GM21367 (cell line): ENCODE measurements at regions not wholly inside any gene's neighbourhood (a gene's known extent, or its start where the extent isn't known, plus 50 kb on each side); places are given as distances from the start of the nearest gene placed in this dataset.

Experiments
- ATAC-seq: cut with Tn5 transposase; IDR thresholded peaks from one replicate; pipeline ENCODE4 v1.9.1; 2021; ENCODE audit not compliant: unreplicated experiment

DNA sequence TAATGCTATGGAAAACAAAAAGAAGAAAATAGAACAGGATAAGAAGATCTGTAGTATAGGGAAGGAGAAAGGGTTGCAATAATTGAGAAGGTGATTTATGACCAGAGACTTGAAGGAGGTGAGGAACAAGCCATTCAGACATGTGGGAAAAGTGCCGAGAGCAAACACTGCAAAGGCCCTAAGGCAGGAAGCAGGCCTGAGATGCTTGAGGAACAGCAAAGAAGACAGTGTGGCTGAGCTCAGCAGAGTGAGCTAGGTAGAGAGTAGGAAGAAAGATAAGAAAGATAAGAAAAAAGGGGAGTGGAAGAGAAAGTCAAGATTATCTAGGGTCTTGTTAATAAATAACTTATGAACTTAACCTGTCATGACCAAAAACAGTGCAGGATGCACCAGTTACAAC, 671.8 kb downstream of the RPS29 start:
- ATAC-seq: no peak

DNA sequence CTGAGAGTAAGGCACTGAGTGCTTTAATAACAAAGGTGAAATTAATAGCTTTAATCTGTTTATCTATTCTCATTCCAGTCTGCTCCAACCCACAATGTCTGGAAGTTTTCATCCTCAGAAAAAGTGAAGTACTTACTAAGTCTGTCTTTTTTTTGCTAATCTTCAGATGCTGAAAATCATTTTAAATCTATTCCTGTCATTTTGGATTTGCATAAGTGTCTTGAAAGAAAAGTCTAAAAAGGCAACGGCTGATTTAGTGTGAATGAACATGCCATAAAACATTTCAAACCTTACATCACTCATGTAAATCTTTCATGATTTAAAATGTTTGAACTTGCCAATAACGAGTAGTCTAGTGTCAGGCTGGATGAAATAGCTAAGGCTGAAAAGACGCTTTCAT, 685.6 kb downstream of the RPS29 start:
- ATAC-seq: no peak

- no peak for ATAC-seq
Measured at GRCh38 chr14:48890333-48890732, 695.8 kb downstream of the RPS29 start.

DNA sequence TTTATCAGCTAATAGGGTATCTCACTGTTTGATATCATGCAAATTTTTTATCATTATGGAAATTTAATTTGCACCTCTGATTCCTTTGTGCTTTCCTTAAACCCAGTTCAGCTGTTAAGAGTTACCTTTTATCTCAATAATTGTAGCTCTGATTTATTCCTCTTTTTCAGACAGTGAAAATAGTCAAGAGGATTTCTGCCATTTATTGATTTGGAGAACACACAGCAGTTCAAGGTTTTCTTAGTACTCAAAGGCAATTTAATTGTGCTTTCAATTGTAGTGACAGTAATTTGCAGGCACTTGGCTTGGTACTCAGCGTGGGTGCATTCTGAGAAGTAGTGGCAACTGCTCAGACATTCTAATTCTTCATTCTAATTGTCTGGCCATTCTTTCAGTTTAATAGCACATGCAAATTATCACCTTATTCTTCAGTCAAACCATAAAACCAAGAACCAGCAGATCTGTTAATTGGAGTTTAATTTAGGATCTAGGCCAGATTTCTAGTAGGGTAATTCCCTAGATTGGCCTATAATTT, 709.3 kb downstream of the RPS29 start:
- no peak for ATAC-seq

- ATAC-seq: no peak
Measured at GRCh38 chr14:48874711-48875110, 711.5 kb downstream of the RPS29 start.

- ATAC-seq: no peak
Measured at GRCh38 chr14:48857366-48857765, 728.8 kb downstream of the RPS29 start.

GRCh38 chr14:48853159-48853558, 733.0 kb downstream of the RPS29 start:
- ATAC-seq: no peak

DNA sequence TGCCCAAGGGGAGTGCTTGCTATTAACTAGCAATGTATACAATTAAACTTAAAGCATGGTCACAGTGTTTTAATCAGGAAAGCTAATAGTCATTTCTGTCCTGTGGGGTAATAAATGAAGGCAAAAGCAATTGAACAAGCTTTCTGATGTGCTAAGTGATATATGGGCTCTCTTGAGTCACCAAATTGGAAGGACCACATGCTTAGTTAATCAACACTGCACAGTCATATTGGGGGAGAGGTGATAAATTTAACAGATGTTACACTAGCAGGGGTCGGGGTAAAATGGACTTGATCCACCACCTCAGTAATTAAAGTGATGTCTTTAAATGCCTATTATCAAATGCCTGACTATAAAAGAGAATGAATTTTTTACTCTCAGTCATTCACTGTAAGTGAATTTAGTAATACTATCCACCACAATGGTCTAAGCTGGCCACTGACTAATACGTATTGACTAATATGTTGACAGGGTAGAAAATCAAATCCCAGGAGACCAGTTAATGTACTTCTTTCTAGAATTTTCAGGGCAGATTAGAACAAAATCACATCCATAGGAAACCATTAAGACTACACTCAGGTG, 736.3 kb downstream of the RPS29 start:
- ATAC-seq: no peak

DNA sequence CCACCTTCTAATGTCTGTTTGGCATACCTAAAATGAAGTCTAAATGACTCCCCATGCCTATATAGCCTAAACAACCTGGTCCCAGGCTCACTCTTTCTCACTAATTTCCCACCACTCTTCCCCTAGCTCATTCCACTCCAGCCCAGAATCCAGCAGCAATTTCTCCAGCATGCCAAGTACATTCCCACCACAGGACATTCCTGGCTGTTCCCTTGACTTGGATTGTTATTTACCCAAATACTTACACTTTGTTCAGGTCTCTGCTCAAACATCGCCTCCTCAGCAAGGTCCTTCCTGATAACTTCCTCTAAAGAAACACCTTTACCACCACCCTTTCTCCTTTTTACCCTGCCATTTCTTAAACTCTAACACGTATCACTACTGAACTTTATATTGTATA, 743.4 kb downstream of the RPS29 start:
- no peak for ATAC-seq

DNA sequence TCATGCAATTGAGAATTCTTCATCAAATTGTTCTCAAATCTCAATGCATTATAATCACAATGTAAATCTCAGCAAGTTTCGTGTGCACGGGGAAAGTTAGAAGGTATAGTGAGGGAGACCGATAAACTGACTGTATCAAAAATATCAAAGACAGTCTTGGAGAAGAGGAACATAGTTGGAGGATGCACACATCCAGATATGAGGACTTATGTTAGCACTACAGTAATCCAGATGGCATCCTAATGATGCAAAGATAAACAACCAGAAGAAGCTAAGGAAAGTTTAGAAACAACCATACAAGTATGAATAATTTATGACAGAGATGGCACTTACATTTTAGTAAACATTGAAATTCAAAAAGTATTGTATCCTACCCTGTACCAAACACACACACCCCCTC, 760.1 kb downstream of the RPS29 start:
- no peak for ATAC-seq

DNA sequence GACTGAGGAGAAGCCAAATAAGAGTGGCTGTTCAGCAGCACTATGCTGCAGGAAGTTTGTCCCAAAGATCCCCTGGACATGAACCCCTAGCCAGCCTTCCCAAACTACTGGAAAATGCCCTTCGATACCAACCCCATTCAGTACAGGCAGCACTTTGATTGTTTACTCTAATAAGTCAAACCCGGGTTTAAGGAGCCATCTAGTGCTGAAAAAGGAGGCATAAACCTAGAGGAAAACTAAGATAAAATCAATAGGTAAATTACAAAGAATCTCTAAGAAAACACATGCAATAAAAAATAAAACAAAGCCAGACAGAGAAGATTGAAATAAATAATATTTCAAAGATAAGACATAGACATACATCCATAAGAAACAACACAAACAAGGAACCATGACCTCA, 771.6 kb downstream of the RPS29 start:
- ATAC-seq: no peak

GRCh38 chr14:48805315-48805714, 780.9 kb downstream of the RPS29 start:
- no peak for ATAC-seq

DNA sequence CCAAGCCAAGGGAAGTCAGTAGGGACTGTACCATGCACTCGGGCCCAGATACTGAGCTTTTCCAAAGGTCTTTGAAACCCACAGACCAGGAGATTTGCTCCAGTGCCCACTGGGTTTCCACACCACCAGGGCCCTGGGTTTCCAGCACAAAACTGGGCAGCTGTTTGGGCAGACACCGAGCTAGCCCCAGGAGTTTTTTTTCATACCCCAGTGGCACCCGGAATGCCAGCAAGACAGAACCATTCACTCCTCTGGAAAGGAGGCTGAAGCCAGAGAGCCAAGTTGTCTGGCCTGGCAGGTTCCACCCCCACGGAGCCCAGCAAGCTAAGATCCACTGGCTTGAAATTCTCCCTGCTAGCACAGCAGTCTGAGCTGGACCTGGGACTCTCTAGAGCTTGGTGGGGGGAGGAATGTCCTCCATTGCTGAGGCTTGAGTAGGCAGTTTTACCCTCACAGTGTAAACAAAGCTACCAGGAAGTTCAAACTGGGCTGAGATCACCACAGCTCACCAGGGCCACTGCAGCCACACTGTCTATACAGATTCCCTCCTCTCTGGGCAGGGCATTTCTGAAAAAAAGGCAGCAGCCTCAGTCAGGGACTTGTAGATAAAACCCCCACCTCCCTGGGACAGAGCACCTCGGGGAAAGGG, 793.7 kb downstream of the RPS29 start:
- no peak for ATAC-seq

GRCh38 chr14:48788771-48789170, 797.4 kb downstream of the RPS29 start:
- no peak for ATAC-seq

DNA sequence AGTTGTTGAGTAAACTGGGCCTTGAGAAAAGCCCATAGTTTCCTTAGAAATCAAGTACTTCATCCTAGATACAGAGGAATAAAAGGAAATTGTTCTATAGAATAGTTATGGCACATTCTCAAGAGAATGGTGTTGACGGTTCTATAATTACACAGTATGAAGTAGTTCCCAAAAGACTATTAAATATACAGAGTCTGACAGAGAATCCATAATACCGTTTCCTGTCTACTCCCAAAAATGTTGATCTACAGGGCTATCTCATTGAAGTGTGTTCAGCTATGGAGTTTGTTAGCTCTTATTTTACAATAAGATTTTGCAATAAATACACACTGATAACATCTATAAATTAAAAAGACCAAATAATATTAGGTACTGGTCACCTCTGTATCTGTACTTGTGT, 799.7 kb downstream of the RPS29 start:
- ATAC-seq: no peak

DNA sequence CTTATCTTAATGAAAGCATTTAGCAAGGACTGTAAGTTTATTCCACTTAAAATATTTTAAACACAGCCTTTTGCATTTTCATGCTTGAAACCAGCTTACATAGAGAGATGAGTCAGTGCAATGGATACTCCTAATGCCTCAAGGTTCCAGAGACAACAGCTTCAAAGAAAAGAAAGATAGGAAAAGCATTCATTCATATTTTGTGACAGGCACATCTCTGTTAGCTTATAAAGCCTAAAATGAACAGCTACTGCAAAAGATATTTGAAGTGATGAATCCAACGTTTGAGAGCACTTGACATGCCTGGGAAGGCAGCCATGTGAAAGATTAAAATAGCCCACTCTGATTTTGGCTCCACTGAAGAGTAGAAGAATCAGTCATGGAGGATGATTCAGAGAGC, 814.5 kb downstream of the RPS29 start:
- no peak for ATAC-seq

DNA sequence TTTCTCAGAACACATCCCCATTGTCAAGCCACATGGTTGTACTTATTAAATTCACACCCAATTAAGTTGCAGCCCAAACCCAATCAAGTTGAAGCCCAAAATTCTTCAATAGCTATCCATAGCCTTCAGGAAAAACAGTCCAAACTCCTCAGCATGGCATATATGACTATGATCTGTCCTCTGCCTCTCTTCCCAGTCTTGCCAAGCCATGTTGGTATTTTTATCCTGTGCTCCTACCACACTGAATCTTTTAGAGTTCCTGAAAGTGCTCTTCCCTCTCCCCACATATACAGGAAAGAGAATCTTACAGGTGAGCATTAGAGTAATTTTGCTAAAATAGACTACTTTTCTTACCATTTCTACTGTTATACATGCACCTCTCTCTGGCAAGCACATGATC, 834.9 kb downstream of the RPS29 start:
- no peak for ATAC-seq

GRCh38 chr14:48748151-48748675, 838.0 kb downstream of the RPS29 start:
- ATAC-seq: no peak

GRCh38 chr14:48747561-48748089, 838.6 kb downstream of the RPS29 start:
- no peak for ATAC-seq

- ATAC-seq: no peak
Measured at GRCh38 chr14:48744202-48744601, 842.0 kb downstream of the RPS29 start.

DNA sequence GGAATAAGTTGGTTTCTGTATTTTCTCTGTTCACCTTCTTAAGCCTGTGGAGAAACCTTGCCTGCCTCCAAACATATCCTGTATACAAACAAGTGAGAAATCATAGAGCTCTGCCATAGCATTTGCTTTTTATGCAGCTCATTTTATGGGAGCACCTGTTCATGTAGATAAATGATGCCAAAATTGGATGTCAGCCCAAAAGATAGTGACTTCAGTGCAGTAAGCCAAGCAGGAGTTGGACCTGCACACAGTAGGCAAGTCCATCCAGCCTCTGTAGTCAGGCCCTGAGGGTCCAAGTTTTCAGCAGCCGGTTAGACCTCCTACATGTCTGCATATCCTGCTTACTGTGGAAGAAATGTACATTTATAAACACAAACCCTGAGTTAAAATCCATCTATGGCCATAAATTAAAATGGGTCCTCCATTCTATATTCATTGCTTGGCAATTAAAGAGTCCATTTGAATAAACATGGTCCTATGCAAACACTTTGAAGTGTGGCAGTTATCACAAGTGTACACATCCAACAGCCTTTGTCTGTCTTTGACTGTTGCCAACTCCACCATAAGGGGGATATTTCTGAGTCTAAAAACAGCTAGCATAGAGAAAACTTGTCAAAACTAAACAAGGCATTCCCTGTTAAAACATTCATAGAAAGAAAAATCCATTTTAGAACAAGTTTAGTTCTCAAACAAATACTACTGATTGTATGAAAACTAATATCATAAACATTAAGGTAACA, 847.8 kb downstream of the RPS29 start:
- ATAC-seq: no peak

DNA sequence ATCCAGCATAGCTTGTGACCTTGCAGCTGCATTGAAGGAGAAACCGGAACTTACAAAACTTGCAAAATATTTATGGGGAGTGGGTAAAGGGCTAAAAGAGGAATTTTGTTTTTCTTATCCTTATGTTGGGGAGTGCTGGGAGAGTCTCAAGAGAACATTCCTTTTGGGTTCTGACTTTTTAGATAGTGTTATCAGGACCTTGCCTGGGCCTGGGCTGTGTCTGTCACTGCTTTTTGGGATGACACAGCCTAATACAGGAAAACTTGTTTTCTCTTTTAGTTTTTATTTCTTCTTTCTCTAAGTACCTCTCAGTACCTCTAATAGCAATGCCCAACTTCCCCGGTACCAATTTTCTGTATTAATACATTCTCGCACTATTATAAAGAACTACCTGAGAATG, 850.6 kb downstream of the RPS29 start:
- no peak for ATAC-seq
